ENCODE measurements at regions not wholly inside any gene's neighbourhood (a gene's known extent, or its start where the extent isn't known, plus 50 kb on each side); places are given as distances from the start of the nearest gene placed in this dataset.

GRCh38 chr16:79825002-79825401 is 224.5 kb upstream of the MAF start:
- peaks cover 3% of the 10 kb centered on the region for H3K27me3 Mint-ChIP-seq (ENCODE audit: low read depth)
- no peaks in the 10 kb centered on the region for H3K9me3 Mint-ChIP-seq (ENCODE audit: low read depth)
- no peak for DNase-seq (ENCODE audit: low spot score)
- no peak for TF ChIP-seq CTCF (IDR thresholded peaks at IDR 0.05)
- no peak overlapping the region for H3K4me3 Mint-ChIP-seq (ENCODE audit: unreplicated experiment)
- no peak overlapping the region for H3K27ac Mint-ChIP-seq (ENCODE audit: unreplicated experiment)
- peaks cover 4% of the 10 kb centered on the region for H3K4me1 Mint-ChIP-seq (ENCODE audit: low read depth)
- H3K36me3 Mint-ChIP-seq (ENCODE audit: low read depth) = no peaks in the 10 kb centered on the region

GRCh38 chr16:79823639-79824038 is 223.1 kb upstream of the MAF start:
- H3K27me3 Mint-ChIP-seq (ENCODE audit: low read depth) = peaks cover 3% of the 10 kb centered on the region
- no peak overlapping the region for H3K4me3 Mint-ChIP-seq (ENCODE audit: unreplicated experiment)
- peaks cover 4% of the 10 kb centered on the region for H3K4me1 Mint-ChIP-seq (ENCODE audit: low read depth)
- no peak overlapping the region for H3K27ac Mint-ChIP-seq (ENCODE audit: unreplicated experiment)
- no peak for DNase-seq (ENCODE audit: low spot score)
- H3K9me3 Mint-ChIP-seq (ENCODE audit: low read depth) = no peaks in the 10 kb centered on the region
- no peak for TF ChIP-seq CTCF (IDR thresholded peaks at IDR 0.05)
- no peaks in the 10 kb centered on the region for H3K36me3 Mint-ChIP-seq (ENCODE audit: low read depth)

GRCh38 chr16:79821911-79822310 is 221.4 kb upstream of the MAF start:
- DNase-seq (ENCODE audit: low spot score) = no peak
- no peaks in the 10 kb centered on the region for H3K9me3 Mint-ChIP-seq (ENCODE audit: low read depth)
- peaks cover 5% of the 10 kb centered on the region for H3K27me3 Mint-ChIP-seq (ENCODE audit: low read depth)
- no peaks in the 10 kb centered on the region for H3K36me3 Mint-ChIP-seq (ENCODE audit: low read depth)
- no peak overlapping the region for H3K4me3 Mint-ChIP-seq (ENCODE audit: unreplicated experiment)
- peaks cover 4% of the 10 kb centered on the region for H3K4me1 Mint-ChIP-seq (ENCODE audit: low read depth)
- TF ChIP-seq CTCF (IDR thresholded peaks at IDR 0.05) = no peak
- H3K27ac Mint-ChIP-seq (ENCODE audit: unreplicated experiment) = no peak overlapping the region

GRCh38 chr16:79816081-79816497 is 215.6 kb upstream of the MAF start:
- no peak overlapping the region for H3K4me3 Mint-ChIP-seq (ENCODE audit: unreplicated experiment)
- no peak for DNase-seq (ENCODE audit: low spot score)
- no peaks in the 10 kb centered on the region for H3K9me3 Mint-ChIP-seq (ENCODE audit: low read depth)
- H3K27ac Mint-ChIP-seq (ENCODE audit: unreplicated experiment) = no peak overlapping the region
- H3K4me1 Mint-ChIP-seq (ENCODE audit: low read depth) = peaks cover 4% of the 10 kb centered on the region
- no peak for TF ChIP-seq CTCF (IDR thresholded peaks at IDR 0.05)
- H3K36me3 Mint-ChIP-seq (ENCODE audit: low read depth) = no peaks in the 10 kb centered on the region
- H3K27me3 Mint-ChIP-seq (ENCODE audit: low read depth) = peaks cover 2% of the 10 kb centered on the region

- Mint-ChIP-seq H3K27me3 (ENCODE audit: low read depth) (peaks cover 2% of the 10 kb centered on the region), H3K4me3 (ENCODE audit: unreplicated experiment) (no peak overlapping the region), H3K27ac (ENCODE audit: unreplicated experiment) (no peak overlapping the region), H3K4me1 (ENCODE audit: low read depth) (peaks cover 13% of the 10 kb centered on the region), H3K9me3 (ENCODE audit: low read depth) (no peaks in the 10 kb centered on the region), H3K36me3 (ENCODE audit: low read depth) (no peaks in the 10 kb centered on the region)
- TF ChIP-seq CTCF (IDR thresholded peaks at IDR 0.05) = no peak
- DNase-seq (ENCODE audit: low spot score) = no peak
Observed at GRCh38 chr16:79815049-79815448, 214.5 kb upstream of the MAF start.
